ENCODE measurements at regions not wholly inside any gene's neighbourhood (a gene's known extent, or its start where the extent isn't known, plus 50 kb on each side); places are given as distances from the start of the nearest gene placed in this dataset.

- CTCF ChIA-PET: no interaction called here
- POLR2A ChIA-PET: no interaction called here
- no peak for DNase-seq (ENCODE audit: low read depth)
- Histone ChIP-seq H3K27me3 (ENCODE audit: control insufficient read depth, insufficient read depth, low read length) (no peaks in the 10 kb centered on the region), H3K4me3 (ENCODE audit: low read depth, low read length) (no peak overlapping the region), H3K36me3 (ENCODE audit: control insufficient read depth, insufficient read depth, low read length) (no peaks in the 10 kb centered on the region)
- TF ChIP-seq CTCF (IDR thresholded peaks at IDR 0.05; ENCODE audit: insufficient read depth, low read depth, low read length): no peak
These were observed 382.0 kb downstream of the CDH26 start for GRCh38 chr20:60340232-60340631.

GRCh38 chr20:60341062-60341461 lies 382.8 kb downstream of the CDH26 start:
- Histone ChIP-seq H3K4me3 (ENCODE audit: low read depth, low read length) (no peak overlapping the region), H3K27me3 (ENCODE audit: control insufficient read depth, insufficient read depth, low read length) (no peaks in the 10 kb centered on the region), H3K36me3 (ENCODE audit: control insufficient read depth, insufficient read depth, low read length) (no peaks in the 10 kb centered on the region)
- no peak for TF ChIP-seq CTCF (IDR thresholded peaks at IDR 0.05; ENCODE audit: insufficient read depth, low read depth, low read length)
- no peak for DNase-seq (ENCODE audit: low read depth)
- ChIA-PET CTCF (no interaction called here), POLR2A (no interaction called here)

GRCh38 chr20:60345106-60345505 lies 386.9 kb downstream of the CDH26 start:
- no peak for TF ChIP-seq CTCF (IDR thresholded peaks at IDR 0.05; ENCODE audit: insufficient read depth, low read depth, low read length)
- Histone ChIP-seq H3K4me3 (ENCODE audit: low read depth, low read length) (no peak overlapping the region), H3K27me3 (ENCODE audit: control insufficient read depth, insufficient read depth, low read length) (no peaks in the 10 kb centered on the region), H3K36me3 (ENCODE audit: control insufficient read depth, insufficient read depth, low read length) (no peaks in the 10 kb centered on the region)
- no peak for DNase-seq (ENCODE audit: low read depth)
- CTCF ChIA-PET: no interaction called here
- POLR2A ChIA-PET: no interaction called here

- CTCF ChIA-PET: no interaction called here
- TF ChIP-seq CTCF (IDR thresholded peaks at IDR 0.05; ENCODE audit: insufficient read depth, low read depth, low read length): no peak
- H3K27me3 ChIP-seq (ENCODE audit: control insufficient read depth, insufficient read depth, low read length): no peaks in the 10 kb centered on the region
- no peaks in the 10 kb centered on the region for H3K36me3 ChIP-seq (ENCODE audit: control insufficient read depth, insufficient read depth, low read length)
- no peak for DNase-seq (ENCODE audit: low read depth)
- POLR2A ChIA-PET: no interaction called here
- H3K4me3 ChIP-seq (ENCODE audit: low read depth, low read length): no peak overlapping the region
These were observed 391.2 kb downstream of the CDH26 start for GRCh38 chr20:60349418-60349817.

GRCh38 chr20:60352017-60352416 lies 393.8 kb downstream of the CDH26 start:
- DNase-seq (ENCODE audit: low read depth): no peak
- TF ChIP-seq CTCF (IDR thresholded peaks at IDR 0.05; ENCODE audit: insufficient read depth, low read depth, low read length): no peak
- no peak overlapping the region for H3K4me3 ChIP-seq (ENCODE audit: low read depth, low read length)
- no peaks in the 10 kb centered on the region for H3K27me3 ChIP-seq (ENCODE audit: control insufficient read depth, insufficient read depth, low read length)
- ChIA-PET POLR2A (no interaction called here), CTCF (no interaction called here)
- no peaks in the 10 kb centered on the region for H3K36me3 ChIP-seq (ENCODE audit: control insufficient read depth, insufficient read depth, low read length)
